ENCODE measurements at regions not wholly inside any gene's neighbourhood (a gene's known extent, or its start where the extent isn't known, plus 50 kb on each side); places are given as distances from the start of the nearest gene placed in this dataset.

DNA sequence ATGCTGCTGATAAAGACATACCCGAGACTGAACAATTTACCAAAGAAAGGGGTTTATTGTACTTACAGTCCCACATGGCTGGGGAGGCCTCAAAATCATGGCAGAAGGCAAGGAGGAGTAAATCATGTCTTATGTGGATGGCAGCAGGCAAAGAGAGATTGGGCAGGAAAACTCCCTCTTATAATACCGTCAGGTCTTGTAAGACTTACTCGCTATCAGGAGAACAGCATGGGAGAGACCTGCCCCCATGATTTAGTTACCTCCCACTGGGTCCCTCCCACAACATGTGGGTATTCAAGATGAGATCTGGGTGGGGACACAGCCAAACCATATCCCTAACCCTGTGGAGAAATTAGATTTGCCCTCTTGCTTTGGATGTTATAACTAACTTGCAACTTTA, 1068.0 kb upstream of the ZEB2 start:
- DNase-seq = no peak
- H3K27me3 ChIP-seq = no peaks in the 10 kb centered on the region
- no peak overlapping the region for H3K27ac ChIP-seq
- 82 to 93% methylated on average over 3 of the region's 3 CpGs for WGBS, 2 donors
- H3K4me3 ChIP-seq = no peak overlapping the region
- no peak for TF ChIP-seq EP300 (IDR thresholded peaks at IDR 0.05)
- no peak for TF ChIP-seq POLR2AphosphoS5 (IDR thresholded peaks at IDR 0.05)
- TF ChIP-seq, protein P1, sequence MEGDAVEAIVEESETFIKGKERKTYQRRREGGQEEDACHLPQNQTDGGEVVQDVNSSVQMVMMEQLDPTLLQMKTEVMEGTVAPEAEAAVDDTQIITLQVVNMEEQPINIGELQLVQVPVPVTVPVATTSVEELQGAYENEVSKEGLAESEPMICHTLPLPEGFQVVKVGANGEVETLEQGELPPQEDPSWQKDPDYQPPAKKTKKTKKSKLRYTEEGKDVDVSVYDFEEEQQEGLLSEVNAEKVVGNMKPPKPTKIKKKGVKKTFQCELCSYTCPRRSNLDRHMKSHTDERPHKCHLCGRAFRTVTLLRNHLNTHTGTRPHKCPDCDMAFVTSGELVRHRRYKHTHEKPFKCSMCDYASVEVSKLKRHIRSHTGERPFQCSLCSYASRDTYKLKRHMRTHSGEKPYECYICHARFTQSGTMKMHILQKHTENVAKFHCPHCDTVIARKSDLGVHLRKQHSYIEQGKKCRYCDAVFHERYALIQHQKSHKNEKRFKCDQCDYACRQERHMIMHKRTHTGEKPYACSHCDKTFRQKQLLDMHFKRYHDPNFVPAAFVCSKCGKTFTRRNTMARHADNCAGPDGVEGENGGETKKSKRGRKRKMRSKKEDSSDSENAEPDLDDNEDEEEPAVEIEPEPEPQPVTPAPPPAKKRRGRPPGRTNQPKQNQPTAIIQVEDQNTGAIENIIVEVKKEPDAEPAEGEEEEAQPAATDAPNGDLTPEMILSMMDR (IDR thresholded peaks at IDR 0.05) = no peak
- no peak for TF ChIP-seq POLR2A (IDR thresholded peaks at IDR 0.05)
- H3K4me1 ChIP-seq = peaks cover 0 to 5% (median 0%) of the 10 kb centered on the region in 4 donors
- intact Hi-C loops (cut with DNase I) = no loop called here
- H3K9me3 ChIP-seq = no peaks in the 10 kb centered on the region
- no peaks in the 10 kb centered on the region for H3K36me3 ChIP-seq

GRCh38 chr2:145584353-145584752, 1064.4 kb upstream of the ZEB2 start:
- WGBS, 2 donors = 49 to 53% methylated on average over 1 of the region's 1 CpG

DNA sequence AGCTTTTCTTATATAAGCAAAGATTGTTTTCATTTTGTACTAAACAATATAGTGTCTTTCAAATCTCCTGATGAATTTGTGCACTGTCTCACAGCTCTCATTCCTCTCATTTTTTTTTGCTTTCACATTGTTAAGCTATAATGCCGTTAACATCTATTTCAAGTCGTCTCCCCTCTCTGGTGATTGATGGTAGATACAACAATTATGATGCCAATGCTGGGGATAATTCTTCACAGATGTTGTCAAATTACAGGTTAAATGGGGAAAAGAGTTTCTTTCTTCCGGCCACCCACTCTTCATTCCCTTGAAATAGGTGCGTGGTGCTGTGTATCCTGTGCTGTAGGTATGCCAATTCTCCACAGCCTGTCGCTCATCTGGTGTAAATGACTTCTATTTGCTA, 1053.7 kb upstream of the ZEB2 start:
- Histone ChIP-seq H3K4me3 (no peak overlapping the region), H3K9me3 (no peaks in the 10 kb centered on the region), H3K4me1 (no peaks in the 10 kb centered on the region), H3K27me3 (no peaks in the 10 kb centered on the region), H3K27ac (no peak overlapping the region), H3K36me3 (no peaks in the 10 kb centered on the region)
- DNase-seq = no peak
- intact Hi-C loops (cut with DNase I) = no loop called here
- WGBS, 2 donors = 80 to 87% methylated on average over 5 of the region's 5 CpGs
- no peak for TF ChIP-seq POLR2AphosphoS5 (IDR thresholded peaks at IDR 0.05)
- TF ChIP-seq, protein P1 (IDR thresholded peaks at IDR 0.05) = no peak
- no peak for TF ChIP-seq EP300 (IDR thresholded peaks at IDR 0.05)
- TF ChIP-seq POLR2A (IDR thresholded peaks at IDR 0.05) = no peak

More at GRCh38 chr2:145584353-145584752, 1064.4 kb upstream of the ZEB2 start:
- intact Hi-C loops (cut with DNase I) = no loop called here
- Histone ChIP-seq H3K36me3 (no peaks in the 10 kb centered on the region), H3K4me1 (peaks cover 0 to 5% (median 0%) of the 10 kb centered on the region in 4 donors), H3K9me3 (no peaks in the 10 kb centered on the region), H3K27me3 (no peaks in the 10 kb centered on the region), H3K27ac (no peak overlapping the region), H3K4me3 (no peak overlapping the region)
- no peak for TF ChIP-seq POLR2AphosphoS5 (IDR thresholded peaks at IDR 0.05)
- TF ChIP-seq EP300 (IDR thresholded peaks at IDR 0.05) = no peak
- TF ChIP-seq POLR2A (IDR thresholded peaks at IDR 0.05) = no peak
- TF ChIP-seq, protein P1 (IDR thresholded peaks at IDR 0.05) = no peak
- no peak for DNase-seq

DNA sequence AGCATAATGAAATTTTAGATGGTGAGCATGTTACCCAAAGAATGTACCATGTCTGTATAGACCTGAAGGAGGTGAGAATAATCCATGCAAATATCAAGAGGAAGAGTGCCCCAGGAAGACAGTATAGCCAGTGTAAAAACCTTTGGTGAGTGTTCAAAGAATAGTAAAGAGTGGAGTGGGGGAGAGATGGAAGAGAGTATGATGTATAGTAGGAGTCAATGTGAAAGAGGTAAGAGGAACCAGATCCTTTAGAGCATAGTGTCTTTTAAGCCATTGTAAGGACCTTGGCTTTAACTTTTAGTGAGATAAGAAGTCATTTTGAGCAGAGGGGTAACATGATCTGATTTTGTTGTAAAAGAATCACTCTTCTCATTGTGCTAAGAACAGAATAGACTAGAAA, 1052.3 kb upstream of the ZEB2 start:
- no peak for DNase-seq
- H3K36me3 ChIP-seq = no peaks in the 10 kb centered on the region
- no peak for TF ChIP-seq POLR2AphosphoS5 (IDR thresholded peaks at IDR 0.05)
- TF ChIP-seq, protein P1 (IDR thresholded peaks at IDR 0.05) = no peak
- TF ChIP-seq POLR2A (IDR thresholded peaks at IDR 0.05) = no peak
- no peak for TF ChIP-seq EP300 (IDR thresholded peaks at IDR 0.05)
- H3K4me1 ChIP-seq = no peaks in the 10 kb centered on the region
- no peak overlapping the region for H3K27ac ChIP-seq
- intact Hi-C loops (cut with DNase I) = no loop called here
- no peaks in the 10 kb centered on the region for H3K27me3 ChIP-seq
- no peak overlapping the region for H3K4me3 ChIP-seq
- no peaks in the 10 kb centered on the region for H3K9me3 ChIP-seq

DNA sequence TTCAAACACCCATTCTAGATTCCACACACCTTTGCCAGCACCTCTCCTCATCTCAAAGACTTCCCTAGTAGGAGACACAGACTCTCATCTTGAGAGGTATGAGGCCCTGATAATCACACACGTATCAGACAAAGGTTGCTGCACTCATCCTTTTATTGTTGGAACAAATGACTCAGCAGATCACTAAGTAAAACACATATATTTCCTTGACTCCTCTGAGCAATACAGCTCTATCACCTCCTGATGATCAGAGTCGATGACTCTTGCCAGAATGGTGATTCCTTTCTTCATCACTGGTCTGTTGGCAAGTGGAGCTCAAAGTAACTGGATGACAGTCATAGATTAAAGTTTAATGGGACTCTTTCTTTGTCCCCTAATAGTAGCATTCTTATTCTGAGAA, 1049.2 kb upstream of the ZEB2 start:
- no peaks in the 10 kb centered on the region for H3K27me3 ChIP-seq
- peaks cover 0 to 6% (median 0%) of the 10 kb centered on the region in 4 donors for H3K4me1 ChIP-seq
- no peak overlapping the region for H3K4me3 ChIP-seq
- H3K36me3 ChIP-seq = no peaks in the 10 kb centered on the region
- no peak overlapping the region for H3K27ac ChIP-seq
- intact Hi-C loops (cut with DNase I) = no loop called here
- H3K9me3 ChIP-seq = no peaks in the 10 kb centered on the region
- no peak for DNase-seq
- WGBS, 2 donors = 46 to 84% methylated on average over 2 of the region's 2 CpGs
- TF ChIP-seq EP300 (IDR thresholded peaks at IDR 0.05) = no peak

All from sigmoid colon (tissue), 6 donors.